ENCODE measurements at regions not wholly inside any gene's neighbourhood (a gene's known extent, or its start where the extent isn't known, plus 50 kb on each side); places are given as distances from the start of the nearest gene placed in this dataset.

GRCh38 chr5:116378777-116379121 lies 195.9 kb downstream of the SEMA6A start:
- no peak for ATAC-seq
- Histone ChIP-seq H3K27ac (ENCODE audit: low read depth) (no peak overlapping the region), H3F3A (replicated peaks; ENCODE audit: low read depth) (no peaks in the 10 kb centered on the region), H3K27me3 (ENCODE audit: insufficient read depth) (no peaks in the 10 kb centered on the region), H3K9me2 (ENCODE audit: insufficient read depth) (no peaks in the 10 kb centered on the region), H3K4me3 (no peak overlapping the region), H3K79me2 (replicated peaks; ENCODE audit: insufficient read depth) (no peaks in the 10 kb centered on the region), H3K4me1 (ENCODE audit: insufficient read depth) (peaks cover 10% of the 10 kb centered on the region), H2AFZ (no peak overlapping the region), H3K36me3 (ENCODE audit: insufficient read depth) (no peaks in the 10 kb centered on the region), H3K4me2 (no peak overlapping the region), H4K20me1 (replicated peaks; ENCODE audit: insufficient read depth) (no peaks in the 10 kb centered on the region)
- Mint-ChIP-seq H3K36me3 (ENCODE audit: low read depth) (no peaks in the 10 kb centered on the region), H3K4me1 (peaks cover 12% of the 10 kb centered on the region), H3K4me3 (no peak overlapping the region), H3K27ac (no peak overlapping the region), H3K27me3 (ENCODE audit: insufficient read depth, low read depth, poor library complexity) (peaks cover 4% of the 10 kb centered on the region), H3K9me3 (no peaks in the 10 kb centered on the region)
- TF ChIP-seq CREB1 (CRISPR knock-in tag; IDR thresholded peaks at IDR 0.05; ENCODE audit: low read depth), result no peak
- DNase-seq (ENCODE audit: low spot score), result no peak

GRCh38 chr5:116378007-116378776 lies 196.4 kb downstream of the SEMA6A start:
- TF ChIP-seq STAT1 (IDR thresholded peaks at IDR 0.05; ENCODE audit: unreplicated experiment) (no peak), CTCF (conservative IDR thresholded peaks at IDR 0.05; ENCODE audit: low read depth in 2 of 2) (no peak), REST (IDR thresholded peaks at IDR 0.05; ENCODE audit: unreplicated experiment) (no peak), ZNF462 (CRISPR knock-in tag; IDR thresholded peaks at IDR 0.05) (no peak), EZH2 (IDR thresholded peaks at IDR 0.05; ENCODE audit: low read depth, unreplicated experiment) (no peak), ZNF331 (CRISPR knock-in tag; IDR thresholded peaks at IDR 0.05; ENCODE audit: low read depth) (no peak)
- Mint-ChIP-seq H3K27me3 (ENCODE audit: insufficient read depth, low read depth, poor library complexity) (peaks cover 4% of the 10 kb centered on the region), H3K4me3 (no peak overlapping the region), H3K36me3 (ENCODE audit: low read depth) (no peaks in the 10 kb centered on the region), H3K27ac (no peak overlapping the region), H3K4me1 (peaks cover 12% of the 10 kb centered on the region), H3K9me3 (no peaks in the 10 kb centered on the region)
- H2AFZ ChIP-seq, result no peak overlapping the region
- H3K36me3 ChIP-seq (ENCODE audit: insufficient read depth), result no peaks in the 10 kb centered on the region
- H3K27ac ChIP-seq (ENCODE audit: low read depth), result no peak overlapping the region
- no peaks in the 10 kb centered on the region for H3K79me2 ChIP-seq (replicated peaks; ENCODE audit: insufficient read depth)
- H3K9me2 ChIP-seq (ENCODE audit: insufficient read depth), result no peaks in the 10 kb centered on the region
- H3K4me3 ChIP-seq, result no peak overlapping the region
- H3K27me3 ChIP-seq (ENCODE audit: insufficient read depth), result no peaks in the 10 kb centered on the region
- peaks cover 10% of the 10 kb centered on the region for H3K4me1 ChIP-seq (ENCODE audit: insufficient read depth)
- H3K4me2 ChIP-seq, result no peak overlapping the region
- ATAC-seq (no peak), DNase-seq (ENCODE audit: low spot score) (no peak)
- H3F3A ChIP-seq (replicated peaks; ENCODE audit: low read depth), result no peaks in the 10 kb centered on the region
- H4K20me1 ChIP-seq (replicated peaks; ENCODE audit: insufficient read depth), result no peaks in the 10 kb centered on the region

Data from GM23338 (cell line).